ENCODE measurements at regions not wholly inside any gene's neighbourhood (a gene's known extent, or its start where the extent isn't known, plus 50 kb on each side); places are given as distances from the start of the nearest gene placed in this dataset.

GRCh38 chr3:164620423-164620822 is 457.9 kb downstream of the SI start:
- H3K27ac Mint-ChIP-seq = no peak overlapping the region
- Histone ChIP-seq H3K36me3 (ENCODE audit: control insufficient read depth, insufficient read depth, low read length) (no peaks in the 10 kb centered on the region), H3K9me3 (ENCODE audit: control insufficient read depth, low read length) (no peaks in the 10 kb centered on the region), H3K9ac (ENCODE audit: extremely low read depth, low read length, poor library complexity, severe bottlenecking) (no peak overlapping the region), H3K4me1 (ENCODE audit: control insufficient read depth, insufficient read depth, low read length) (no peaks in the 10 kb centered on the region), H3K4me3 (ENCODE audit: low read length) (no peak overlapping the region), H3K27ac (ENCODE audit: low read depth, low read length) (no peak overlapping the region), H3K27me3 (ENCODE audit: control insufficient read depth, insufficient read depth, low read length, poor library complexity, severe bottlenecking) (no peaks in the 10 kb centered on the region)
- no peaks in the 10 kb centered on the region for H3K27me3 Mint-ChIP-seq (ENCODE audit: insufficient read depth)
- no peaks in the 10 kb centered on the region for H3K9me3 Mint-ChIP-seq
- H3K4me3 Mint-ChIP-seq = no peak overlapping the region
- H3K4me1 Mint-ChIP-seq = no peaks in the 10 kb centered on the region
- 90 to 100% methylated on average over 4 of the region's 4 CpGs for WGBS, 2 experiments (ENCODE audit: insufficient coverage in 1 of 2, insufficient read length in 1 of 2)
- no peaks in the 10 kb centered on the region for H3K36me3 Mint-ChIP-seq (ENCODE audit: low read depth)
- no peak for TF ChIP-seq CTCF (conservative IDR thresholded peaks at IDR 0.05)
- DNase-seq = no peak

- H3K9ac ChIP-seq (ENCODE audit: extremely low read depth, low read length, poor library complexity, severe bottlenecking) = no peak overlapping the region
- H3K4me3 ChIP-seq (ENCODE audit: low read length) = no peak overlapping the region
- no peaks in the 10 kb centered on the region for H3K36me3 ChIP-seq (ENCODE audit: control insufficient read depth, insufficient read depth, low read length)
- DNase-seq = no peak
- H3K9me3 ChIP-seq (ENCODE audit: control insufficient read depth, low read length) = no peaks in the 10 kb centered on the region
- H3K4me1 ChIP-seq (ENCODE audit: control insufficient read depth, insufficient read depth, low read length) = no peaks in the 10 kb centered on the region
- H3K4me1 Mint-ChIP-seq = no peaks in the 10 kb centered on the region
- H3K36me3 Mint-ChIP-seq (ENCODE audit: low read depth) = no peaks in the 10 kb centered on the region
- no peak overlapping the region for H3K27ac ChIP-seq (ENCODE audit: low read depth, low read length)
- H3K27me3 Mint-ChIP-seq (ENCODE audit: insufficient read depth) = no peaks in the 10 kb centered on the region
- no peak overlapping the region for H3K27ac Mint-ChIP-seq
- no peak overlapping the region for H3K4me3 Mint-ChIP-seq
- H3K9me3 Mint-ChIP-seq = no peaks in the 10 kb centered on the region
- no peaks in the 10 kb centered on the region for H3K27me3 ChIP-seq (ENCODE audit: control insufficient read depth, insufficient read depth, low read length, poor library complexity, severe bottlenecking)
- TF ChIP-seq CTCF (conservative IDR thresholded peaks at IDR 0.05) = no peak
Measured at GRCh38 chr3:164612751-164613150, 465.5 kb downstream of the SI start.

- no peaks in the 10 kb centered on the region for H3K36me3 Mint-ChIP-seq (ENCODE audit: low read depth)
- H3K4me1 ChIP-seq (ENCODE audit: control insufficient read depth, insufficient read depth, low read length) = no peaks in the 10 kb centered on the region
- 94 to 100% methylated on average over 6 to 7 of the region's 7 CpGs for WGBS, 2 experiments (ENCODE audit: insufficient coverage in 1 of 2, insufficient read length in 1 of 2)
- H3K9me3 Mint-ChIP-seq = no peaks in the 10 kb centered on the region
- H3K36me3 ChIP-seq (ENCODE audit: control insufficient read depth, insufficient read depth, low read length) = no peaks in the 10 kb centered on the region
- H3K4me3 Mint-ChIP-seq = no peak overlapping the region
- no peak overlapping the region for H3K4me3 ChIP-seq (ENCODE audit: low read length)
- H3K27me3 Mint-ChIP-seq (ENCODE audit: insufficient read depth) = no peaks in the 10 kb centered on the region
- no peaks in the 10 kb centered on the region for H3K27me3 ChIP-seq (ENCODE audit: control insufficient read depth, insufficient read depth, low read length, poor library complexity, severe bottlenecking)
- no peak for TF ChIP-seq CTCF (conservative IDR thresholded peaks at IDR 0.05)
- H3K4me1 Mint-ChIP-seq = no peaks in the 10 kb centered on the region
- no peak overlapping the region for H3K9ac ChIP-seq (ENCODE audit: extremely low read depth, low read length, poor library complexity, severe bottlenecking)
- no peak for DNase-seq
- H3K27ac Mint-ChIP-seq = no peak overlapping the region
- no peak overlapping the region for H3K27ac ChIP-seq (ENCODE audit: low read depth, low read length)
- H3K9me3 ChIP-seq (ENCODE audit: control insufficient read depth, low read length) = no peaks in the 10 kb centered on the region
Measured at GRCh38 chr3:164608554-164609276, 469.6 kb downstream of the SI start.
